NCI-H2227 (cell line): ENCODE measurements at regions not wholly inside any gene's neighbourhood (a gene's known extent, or its start where the extent isn't known, plus 50 kb on each side); places are given as distances from the start of the nearest gene placed in this dataset.
"Not testable (repeated sequence)": the region's sequence is repeated elsewhere in the genome, so short reads cannot be mapped to it uniquely, and the experiment has no call there.

Source experiments
- DNase-seq: peaks from one replicate; lab custom pipeline; 2025; ENCODE audit not compliant: unreplicated experiment; lab: John Stamatoyannopoulos, UW

GRCh38 chr9:86578722-86579121 is 224.5 kb upstream of the TUT7 start:
- DNase-seq = no peak

- no peak for DNase-seq
Measured at GRCh38 chr9:86577420-86578333, 223.5 kb upstream of the TUT7 start.

- no peak for DNase-seq
Measured at GRCh38 chr9:86575825-86576525, 221.8 kb upstream of the TUT7 start.

- DNase-seq = no peak
Measured at GRCh38 chr9:86575137-86575536, 220.9 kb upstream of the TUT7 start.

GRCh38 chr9:86573886-86574285 is 219.7 kb upstream of the TUT7 start:
- no peak for DNase-seq

- DNase-seq = no peak
Measured at GRCh38 chr9:86572904-86573303, 218.7 kb upstream of the TUT7 start.

- not testable (repeated sequence) for DNase-seq
Measured at GRCh38 chr9:86565603-86566002, 211.4 kb upstream of the TUT7 start.

- DNase-seq = no peak
Measured at GRCh38 chr9:86563936-86564335, 209.7 kb upstream of the TUT7 start.

GRCh38 chr9:86563350-86563749 is 209.1 kb upstream of the TUT7 start:
- no peak for DNase-seq

GRCh38 chr9:86562691-86563090 is 208.5 kb upstream of the TUT7 start:
- DNase-seq = peak; percentile 0

GRCh38 chr9:86557918-86558317 is 203.7 kb upstream of the TUT7 start:
- DNase-seq = no peak

- DNase-seq = no peak
Measured at GRCh38 chr9:86557063-86557766, 203.0 kb upstream of the TUT7 start.

- no peak for DNase-seq
Measured at GRCh38 chr9:86555661-86556060, 201.5 kb upstream of the TUT7 start.

GRCh38 chr9:86550401-86550800 is 196.2 kb upstream of the TUT7 start:
- no peak for DNase-seq

- no peak for DNase-seq
Measured at GRCh38 chr9:86549920-86550319, 195.7 kb upstream of the TUT7 start.

GRCh38 chr9:86549401-86549811 is 195.2 kb upstream of the TUT7 start:
- no peak for DNase-seq

- DNase-seq = no peak
Measured at GRCh38 chr9:86548220-86548619, 194.0 kb upstream of the TUT7 start.

- no peak for DNase-seq
Measured at GRCh38 chr9:86547571-86547970, 193.4 kb upstream of the TUT7 start.

- no peak for DNase-seq
Measured at GRCh38 chr9:86546712-86547111, 192.5 kb upstream of the TUT7 start.

GRCh38 chr9:86545090-86545489 is 190.9 kb upstream of the TUT7 start:
- no peak for DNase-seq

GRCh38 chr9:86541014-86541570 is 186.9 kb upstream of the TUT7 start:
- no peak for DNase-seq
